IMR-90 (cell line): ENCODE measurements at regions not wholly inside any gene's neighbourhood (a gene's known extent, or its start where the extent isn't known, plus 50 kb on each side); places are given as distances from the start of the nearest gene placed in this dataset.

Experiments used
- CTCF ChIP-seq: conservative IDR thresholded peaks from 2 replicates; pipeline ENCODE4 v1.5.1; 2012; ENCODE audit warnings: mild to moderate bottlenecking, low read depth, low read length, improper control_type of control experiment
- MAFK ChIP-seq: IDR thresholded peaks from 2 replicates; pipeline ENCODE4 v1.6.1; 2012; ENCODE audit warnings: low read depth, low read length, improper control_type of control experiment
- POLR2A ChIP-seq: IDR thresholded peaks from 2 replicates; pipeline ENCODE4 v1.6.1; 2012; ENCODE audit warnings: mild to moderate bottlenecking, low read depth, low read length
- RFX5 ChIP-seq: IDR thresholded peaks from 2 replicates; pipeline ENCODE4 v1.8.0; 2012; ENCODE audit warnings: low read depth, mild to moderate bottlenecking, low read length, moderate library complexity
- SMC3 ChIP-seq: fragments of 150-350 bp; IDR thresholded peaks from 2 replicates; pipeline ENCODE4 v1.6.1; 2016; ENCODE audit warnings: low read depth, mild to moderate bottlenecking, antibody characterized with exemption, low read length, moderate library complexity
- USF2 ChIP-seq: fragments of 150-350 bp; IDR thresholded peaks from 2 replicates; pipeline ENCODE4 v1.6.1; 2017; ENCODE audit warnings: mild to moderate bottlenecking, antibody characterized with exemption, low read length, low read depth

- TF ChIP-seq CTCF (no peak), MAFK (no peak), POLR2A (no peak), RFX5 (no peak), USF2 (no peak), SMC3 (no peak)
Observed at GRCh38 chr1:30476476-30476875, 246.9 kb downstream of the MATN1 start.
